Fibroblast of the aortic adventitia (primary cell): ENCODE measurements at regions not wholly inside any gene's neighbourhood (a gene's known extent, or its start where the extent isn't known, plus 50 kb on each side); places are given as distances from the start of the nearest gene placed in this dataset.

Experiments used
- DNase-seq: peaks from one replicate; pipeline ENCODE4 v3.0.0-alpha.2; 2010; ENCODE audit warnings: low read depth
- H3K4me3 ChIP-seq: 2 replicates; pipeline ENCODE4 v1.5.1; 2011; ENCODE audit warnings: low read depth, mild to moderate bottlenecking, control low read depth, low read length, moderate library complexity
- TF ChIP-seq, protein P1 (sequence below): IDR thresholded peaks from 2 replicates; pipeline ENCODE4 v1.5.1; 2011; ENCODE audit warnings: mild to moderate bottlenecking, low read length, control low read depth, inconsistent platforms; ENCODE audit not compliant: insufficient read depth

DNA sequence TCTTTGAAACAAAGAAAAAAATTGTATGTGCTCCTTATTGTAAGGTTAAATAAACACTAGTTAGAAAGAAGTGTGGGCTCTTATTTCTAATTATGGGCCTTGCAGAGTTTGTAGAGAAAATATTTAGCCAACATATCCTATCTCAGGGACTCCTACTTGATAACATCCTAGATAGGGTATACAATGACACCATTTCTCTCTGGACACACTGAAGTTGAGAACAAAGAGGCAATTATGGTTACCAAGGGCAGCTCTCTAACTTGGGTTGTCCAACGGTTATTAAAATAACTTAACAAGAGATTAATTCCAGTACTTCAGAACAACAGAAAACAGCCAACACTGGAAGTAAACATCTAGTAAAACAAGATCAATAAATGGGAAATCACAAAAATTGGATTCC lies 69.0 kb upstream of the ZC3H11B start:
- no peak for DNase-seq
- TF ChIP-seq, protein P1, sequence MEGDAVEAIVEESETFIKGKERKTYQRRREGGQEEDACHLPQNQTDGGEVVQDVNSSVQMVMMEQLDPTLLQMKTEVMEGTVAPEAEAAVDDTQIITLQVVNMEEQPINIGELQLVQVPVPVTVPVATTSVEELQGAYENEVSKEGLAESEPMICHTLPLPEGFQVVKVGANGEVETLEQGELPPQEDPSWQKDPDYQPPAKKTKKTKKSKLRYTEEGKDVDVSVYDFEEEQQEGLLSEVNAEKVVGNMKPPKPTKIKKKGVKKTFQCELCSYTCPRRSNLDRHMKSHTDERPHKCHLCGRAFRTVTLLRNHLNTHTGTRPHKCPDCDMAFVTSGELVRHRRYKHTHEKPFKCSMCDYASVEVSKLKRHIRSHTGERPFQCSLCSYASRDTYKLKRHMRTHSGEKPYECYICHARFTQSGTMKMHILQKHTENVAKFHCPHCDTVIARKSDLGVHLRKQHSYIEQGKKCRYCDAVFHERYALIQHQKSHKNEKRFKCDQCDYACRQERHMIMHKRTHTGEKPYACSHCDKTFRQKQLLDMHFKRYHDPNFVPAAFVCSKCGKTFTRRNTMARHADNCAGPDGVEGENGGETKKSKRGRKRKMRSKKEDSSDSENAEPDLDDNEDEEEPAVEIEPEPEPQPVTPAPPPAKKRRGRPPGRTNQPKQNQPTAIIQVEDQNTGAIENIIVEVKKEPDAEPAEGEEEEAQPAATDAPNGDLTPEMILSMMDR, result no peak
- no peak overlapping the region for H3K4me3 ChIP-seq

DNA sequence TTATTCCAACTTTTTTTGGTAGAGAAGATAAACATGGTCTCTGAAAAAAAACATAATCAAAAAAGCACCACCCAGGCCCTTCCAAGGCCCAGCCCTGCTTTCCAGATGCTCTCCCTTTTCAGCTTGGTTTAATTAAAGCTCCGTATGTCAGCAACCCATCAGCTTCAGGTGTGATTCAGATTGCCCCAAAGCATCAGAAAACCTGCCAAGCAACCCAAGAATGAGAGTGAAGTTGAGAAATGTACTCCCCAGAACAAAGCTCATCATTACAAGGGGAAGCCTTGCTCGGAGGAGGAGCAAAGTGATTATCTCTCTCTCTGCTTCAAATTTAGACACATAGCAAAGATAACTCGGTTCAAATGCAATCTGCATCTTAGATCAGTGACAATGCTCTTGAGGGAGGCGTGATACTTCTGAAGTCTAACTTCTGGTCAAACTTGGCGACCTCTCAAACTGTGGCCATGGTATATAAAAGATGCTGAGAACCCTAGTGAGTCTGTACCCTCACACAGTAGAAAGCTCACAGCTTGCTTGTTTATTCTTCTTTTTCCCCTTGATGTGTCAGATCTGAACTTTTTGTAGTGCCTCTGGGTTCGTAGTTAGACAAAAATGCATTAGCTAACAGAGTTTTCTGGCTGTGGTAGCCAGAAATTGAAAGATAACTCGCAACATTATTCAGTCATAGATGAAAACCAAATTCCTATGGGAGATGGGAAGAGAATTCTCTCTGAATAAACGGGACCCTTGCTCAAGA lies 63.3 kb upstream of the ZC3H11B start:
- H3K4me3 ChIP-seq, result no peak overlapping the region
- TF ChIP-seq, protein P1, result no peak
- DNase-seq, result peak; percentile 80

DNA sequence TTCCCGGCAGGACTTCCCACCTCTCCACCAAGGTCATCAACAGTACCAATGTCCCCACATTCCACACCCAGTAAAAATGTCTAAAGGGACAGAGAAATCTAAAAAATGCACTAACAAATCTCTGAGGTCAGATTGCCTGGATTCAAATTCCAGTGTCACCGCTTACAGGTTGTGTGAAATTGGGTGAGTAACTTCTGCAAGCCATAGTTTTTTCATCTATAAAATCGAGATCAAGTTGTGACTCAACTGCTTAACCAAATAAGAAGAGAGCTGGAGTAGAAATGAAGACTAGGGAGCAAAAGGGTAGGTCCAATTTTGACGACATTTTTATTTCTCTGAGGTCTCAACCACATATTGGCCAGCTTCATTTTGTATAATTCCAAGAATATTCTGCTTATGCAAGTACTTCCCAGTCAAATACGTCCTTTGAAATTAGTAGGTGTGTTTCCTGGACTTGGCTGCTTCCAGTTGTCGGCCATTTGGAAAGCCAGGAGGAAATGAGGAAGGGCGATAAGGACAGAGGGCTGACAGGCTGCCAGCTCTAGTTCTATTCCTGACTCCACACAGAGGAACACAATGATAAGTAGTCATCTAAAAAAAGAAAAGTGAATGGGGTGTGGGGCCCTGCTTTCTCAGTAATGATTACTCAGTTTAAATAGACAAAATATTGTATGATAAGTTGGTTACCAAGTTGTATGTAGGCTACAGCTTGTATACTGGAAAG lies 57.7 kb upstream of the ZC3H11B start:
- peak; percentile 98 for DNase-seq
- TF ChIP-seq, protein P1, result no peak
- H3K4me3 ChIP-seq, result no peak overlapping the region

DNA sequence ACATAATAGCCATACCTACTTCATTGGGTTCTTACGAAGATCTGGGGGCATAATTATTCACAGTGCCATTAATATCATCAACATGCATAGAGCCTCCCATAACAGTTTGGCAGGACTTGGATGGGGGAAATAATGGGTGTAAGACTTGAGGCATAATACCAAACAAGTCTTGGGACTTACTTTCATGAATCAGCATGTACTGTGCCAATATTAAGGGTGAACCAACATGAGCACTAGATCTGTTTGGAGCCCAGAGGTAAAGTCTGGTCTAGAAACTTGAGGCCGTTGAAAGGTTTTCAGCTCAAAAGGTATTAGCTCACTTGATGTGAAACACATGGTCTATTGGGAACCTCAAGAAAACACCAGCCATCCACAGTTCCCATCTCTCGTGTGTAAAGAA lies 56.7 kb upstream of the ZC3H11B start:
- TF ChIP-seq, protein P1, result no peak
- H3K4me3 ChIP-seq, result no peak overlapping the region
- DNase-seq, result peak; percentile 62

DNA sequence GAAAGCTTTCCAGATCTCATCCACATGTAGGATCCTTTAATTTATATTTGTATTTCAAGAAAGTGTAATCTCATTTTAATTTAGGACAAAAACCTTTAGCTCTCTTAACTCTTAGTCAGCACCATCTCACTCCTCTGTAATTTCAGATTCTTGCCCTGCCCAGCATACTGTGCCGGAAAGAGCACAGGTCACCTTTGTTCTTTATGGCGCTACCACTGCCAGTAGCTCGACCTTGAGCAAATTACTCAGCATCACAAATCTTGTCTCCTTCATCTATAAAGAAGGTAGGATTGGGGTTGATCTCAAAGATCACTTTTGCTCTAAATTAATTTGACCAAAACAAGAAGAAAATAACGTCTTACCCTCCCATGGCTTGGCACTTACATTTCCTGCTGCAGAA lies 56.1 kb upstream of the ZC3H11B start:
- DNase-seq, result no peak
- TF ChIP-seq, protein P1, result no peak
- no peak overlapping the region for H3K4me3 ChIP-seq

DNA sequence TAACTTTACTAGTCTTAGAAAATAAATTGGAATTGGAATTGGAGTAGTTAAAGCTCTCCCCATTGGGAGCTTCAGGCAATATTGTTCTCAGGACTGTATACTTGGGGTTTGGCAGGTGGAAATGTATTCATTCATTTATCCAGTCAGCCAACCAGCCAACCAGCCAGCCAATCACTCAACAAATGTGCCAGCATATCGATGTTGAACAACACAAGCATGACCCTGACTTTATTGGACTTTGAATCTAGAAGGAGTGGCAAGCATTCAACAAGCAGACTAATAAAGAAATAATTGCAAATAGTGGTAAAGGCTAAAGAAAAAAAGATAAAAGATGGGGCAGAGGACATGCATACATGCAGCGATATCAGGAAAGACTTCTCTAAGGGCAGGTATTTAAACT lies 55.5 kb upstream of the ZC3H11B start:
- DNase-seq, result no peak
- no peak overlapping the region for H3K4me3 ChIP-seq
- TF ChIP-seq, protein P1, result no peak
